GM12864 (cell line): ENCODE measurements at regions not wholly inside any gene's neighbourhood (a gene's known extent, or its start where the extent isn't known, plus 50 kb on each side); places are given as distances from the start of the nearest gene placed in this dataset.

ENCODE experiments used
- DNase-seq: peaks from one replicate; pipeline ENCODE4 v3.0.0-alpha.2; 2011; ENCODE audit warnings: low read depth
- H3K4me3 ChIP-seq: 2 replicates; pipeline ENCODE4 v1.5.1; 2011; ENCODE audit warnings: mild to moderate bottlenecking, low read depth, low read length, control low read depth
- CTCF ChIP-seq: IDR thresholded peaks from 2 replicates; pipeline ENCODE4 v1.5.1; 2011; ENCODE audit warnings: low read depth, mild to moderate bottlenecking, moderate library complexity, low read length, control low read depth, inconsistent platforms; ENCODE audit errors: missing control alignments

- DNase-seq, result no peak
- no peak for TF ChIP-seq CTCF
- no peak overlapping the region for H3K4me3 ChIP-seq
These were observed 126.0 kb upstream of the LRFN2 start for GRCh38 chr6:40713002-40713719.

- TF ChIP-seq CTCF, result no peak
- H3K4me3 ChIP-seq, result no peak overlapping the region
- no peak for DNase-seq
These were observed 123.6 kb upstream of the LRFN2 start for GRCh38 chr6:40710626-40711330.

- no peak for DNase-seq
- no peak for TF ChIP-seq CTCF
- H3K4me3 ChIP-seq, result no peak overlapping the region
These were observed 120.9 kb upstream of the LRFN2 start for GRCh38 chr6:40708049-40708448.

GRCh38 chr6:40706178-40706577 is 119.0 kb upstream of the LRFN2 start:
- DNase-seq, result no peak
- no peak for TF ChIP-seq CTCF
- no peak overlapping the region for H3K4me3 ChIP-seq

GRCh38 chr6:40705354-40705753 is 118.2 kb upstream of the LRFN2 start:
- no peak for TF ChIP-seq CTCF
- no peak overlapping the region for H3K4me3 ChIP-seq
- DNase-seq, result no peak

- no peak for DNase-seq
- TF ChIP-seq CTCF, result no peak
- H3K4me3 ChIP-seq, result no peak overlapping the region
These were observed 114.3 kb upstream of the LRFN2 start for GRCh38 chr6:40701352-40702007.
